ENCODE measurements at regions not wholly inside any gene's neighbourhood (a gene's known extent, or its start where the extent isn't known, plus 50 kb on each side); places are given as distances from the start of the nearest gene placed in this dataset.

DNA sequence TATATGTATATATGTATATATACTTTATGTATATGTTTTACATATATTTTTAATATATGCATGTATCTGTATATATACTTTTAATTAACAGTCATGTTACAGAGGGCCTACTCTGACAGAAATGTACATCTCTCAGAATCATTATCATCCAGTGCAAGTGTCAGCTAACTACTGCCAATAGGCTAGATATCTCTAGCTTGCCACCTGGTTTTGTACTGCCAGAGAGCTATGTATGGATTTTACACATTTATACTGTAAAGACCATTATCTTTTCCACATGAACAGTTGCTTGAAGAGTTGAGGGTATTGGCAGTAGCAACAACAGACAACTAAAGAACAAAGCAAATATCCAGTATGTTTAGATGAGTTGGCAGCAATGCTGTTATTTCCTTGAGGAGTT lies 99.7 kb upstream of the VGLL3 start:
- TF ChIP-seq, protein P1, sequence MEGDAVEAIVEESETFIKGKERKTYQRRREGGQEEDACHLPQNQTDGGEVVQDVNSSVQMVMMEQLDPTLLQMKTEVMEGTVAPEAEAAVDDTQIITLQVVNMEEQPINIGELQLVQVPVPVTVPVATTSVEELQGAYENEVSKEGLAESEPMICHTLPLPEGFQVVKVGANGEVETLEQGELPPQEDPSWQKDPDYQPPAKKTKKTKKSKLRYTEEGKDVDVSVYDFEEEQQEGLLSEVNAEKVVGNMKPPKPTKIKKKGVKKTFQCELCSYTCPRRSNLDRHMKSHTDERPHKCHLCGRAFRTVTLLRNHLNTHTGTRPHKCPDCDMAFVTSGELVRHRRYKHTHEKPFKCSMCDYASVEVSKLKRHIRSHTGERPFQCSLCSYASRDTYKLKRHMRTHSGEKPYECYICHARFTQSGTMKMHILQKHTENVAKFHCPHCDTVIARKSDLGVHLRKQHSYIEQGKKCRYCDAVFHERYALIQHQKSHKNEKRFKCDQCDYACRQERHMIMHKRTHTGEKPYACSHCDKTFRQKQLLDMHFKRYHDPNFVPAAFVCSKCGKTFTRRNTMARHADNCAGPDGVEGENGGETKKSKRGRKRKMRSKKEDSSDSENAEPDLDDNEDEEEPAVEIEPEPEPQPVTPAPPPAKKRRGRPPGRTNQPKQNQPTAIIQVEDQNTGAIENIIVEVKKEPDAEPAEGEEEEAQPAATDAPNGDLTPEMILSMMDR (optimal IDR thresholded peaks at IDR 0.05 in 1 of 3, IDR thresholded peaks at IDR 0.05 in 1 of 3, conservative IDR thresholded peaks at IDR 0.05 in 1 of 3; ENCODE audit: extremely low read depth in 1 of 3, insufficient read depth in 2 of 3, low read length in 3 of 3) = no peak
- no peak for TF ChIP-seq EZH2 (IDR thresholded peaks at IDR 0.05; ENCODE audit: low read length)
